Lower leg skin (tissue), 3 donors: ENCODE measurements at regions not wholly inside any gene's neighbourhood (a gene's known extent, or its start where the extent isn't known, plus 50 kb on each side); places are given as distances from the start of the nearest gene placed in this dataset.

Experiments
- CTCF ChIP-seq, 3 donors: fragments of 450-650 bp; IDR thresholded peaks; one replicate each; pipeline ENCODE4 v1.5.1; 2016; ENCODE audit warnings: antibody characterized with exemption in 3 of 3, mild to moderate bottlenecking in 3 of 3, moderate library complexity in 2 of 3
- POLR2A ChIP-seq, 2 donors: fragments of 450-650 bp; IDR thresholded peaks; one replicate each; pipeline ENCODE4 v1.6.1; 2016 to 2017; ENCODE audit warnings: antibody characterized with exemption in 2 of 2, mild to moderate bottlenecking in 1 of 2, moderate library complexity in 1 of 2

GRCh38 chr11:119937412-119937811 lies 200.5 kb downstream of the TRIM29 start:
- TF ChIP-seq CTCF (IDR thresholded peaks at IDR 0.05) (no peak), POLR2A (IDR thresholded peaks at IDR 0.05) (no peak)
